ENCODE measurements at regions not wholly inside any gene's neighbourhood (a gene's known extent, or its start where the extent isn't known, plus 50 kb on each side); places are given as distances from the start of the nearest gene placed in this dataset.

DNA sequence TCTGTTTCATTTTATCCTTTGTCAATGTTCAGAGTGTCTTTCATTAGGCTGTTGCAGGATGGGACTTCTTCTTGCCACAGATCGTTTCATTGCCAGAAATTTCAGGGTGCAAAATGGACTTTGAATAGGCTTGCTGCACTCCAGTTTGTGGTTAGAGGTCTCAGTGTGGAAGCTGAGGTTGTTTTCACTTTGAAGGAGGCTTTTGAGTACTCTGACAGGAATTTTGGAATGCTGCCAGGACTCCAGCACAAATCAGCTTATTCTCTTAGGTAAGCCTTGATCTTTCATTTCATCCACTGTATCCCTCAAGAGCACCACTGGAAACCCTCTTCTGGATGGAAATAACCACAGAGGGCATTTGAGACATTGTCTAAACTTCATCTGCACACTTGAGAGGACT is 715.1 kb upstream of the TSPY4 start:
- no peak for TF ChIP-seq CTCF (IDR thresholded peaks at IDR 0.05)
- no peak for TF ChIP-seq POLR2A (IDR thresholded peaks at IDR 0.05)
- no peak for TF ChIP-seq EP300 (IDR thresholded peaks at IDR 0.05)

Measured in tibial nerve (tissue), 4 donors.